Upper lobe of right lung (tissue), 1 donor: ENCODE measurements at regions not wholly inside any gene's neighbourhood (a gene's known extent, or its start where the extent isn't known, plus 50 kb on each side); places are given as distances from the start of the nearest gene placed in this dataset.

Experiments
- ATAC-seq: fragments of 200-7000 bp; cut with Tn5 transposase; one replicate; pipeline ENCODE4 v1.9.1; 2020; ENCODE audit warnings: mild to moderate bottlenecking, moderate library complexity
- DNase-seq: peaks from one replicate; pipeline ENCODE4 v3.0.0-alpha.2; 2020
- H3K27ac ChIP-seq: fragments of 200-600 bp; one replicate; pipeline ENCODE4 v1.8.0; 2022
- H3K27me3 ChIP-seq: fragments of 200-600 bp; one replicate; pipeline ENCODE4 v1.8.0; 2022; ENCODE audit warnings: mild to moderate bottlenecking
- H3K36me3 ChIP-seq: fragments of 200-600 bp; one replicate; pipeline ENCODE4 v1.8.0; 2022
- H3K4me1 ChIP-seq: fragments of 200-600 bp; one replicate; pipeline ENCODE4 v1.8.0; 2022
- H3K4me3 ChIP-seq: fragments of 200-600 bp; one replicate; pipeline ENCODE4 v1.8.0; 2022; ENCODE audit warnings: mild to moderate bottlenecking
- H3K9me3 ChIP-seq: fragments of 200-600 bp; one replicate; pipeline ENCODE4 v1.8.0; 2022
- intact Hi-C: fragments of 100-400 bp; cut with DNase I; formaldehyde crosslinking; loops from one replicate; pipeline ENCODE4 v1.11.0; 2022
- TF ChIP-seq, protein P1 (sequence below): fragments of 200-600 bp; IDR thresholded peaks from one replicate; pipeline ENCODE4 v1.8.0; 2022; ENCODE audit warnings: antibody characterized with exemption
- donor health status: DM: no; HTN: yes; CAD: no; lungs with severe emphysema.

DNA sequence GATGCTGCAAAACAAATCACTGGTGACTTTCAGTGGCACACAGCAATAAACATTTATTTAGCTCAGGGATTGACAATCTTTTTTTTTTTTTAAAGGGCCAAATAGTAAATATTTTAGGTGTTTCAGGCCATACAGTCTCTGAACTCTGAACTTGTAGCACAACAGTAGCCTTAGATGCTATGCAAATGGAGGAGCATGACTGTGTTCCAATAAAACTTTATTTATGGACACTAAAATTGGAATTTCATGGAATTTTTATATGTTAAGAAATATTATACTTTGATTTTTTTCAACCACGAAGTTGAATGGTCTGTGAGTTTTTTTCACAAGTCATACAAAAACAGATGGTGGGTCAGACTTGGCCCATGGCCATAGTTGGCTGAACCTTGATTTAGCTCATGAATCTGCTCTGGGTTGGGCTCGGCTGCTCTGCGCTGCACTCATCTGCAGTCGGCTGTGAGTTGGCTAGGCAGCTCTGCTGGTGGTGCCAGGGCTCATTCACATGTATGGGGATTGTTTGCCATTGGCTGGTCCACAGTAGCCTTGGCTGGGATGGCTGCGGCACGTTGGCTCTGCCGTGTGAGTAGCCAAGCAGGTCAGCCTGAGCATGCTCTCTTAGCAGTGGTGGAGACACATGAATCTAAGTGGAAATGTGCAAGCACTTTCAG is 231.7 kb upstream of the PGRMC2 start:
- DNase-seq (no peak), ATAC-seq (no peak)
- H3K4me3 ChIP-seq: no peak overlapping the region
- no peak overlapping the region for H3K27ac ChIP-seq
- TF ChIP-seq, protein P1, sequence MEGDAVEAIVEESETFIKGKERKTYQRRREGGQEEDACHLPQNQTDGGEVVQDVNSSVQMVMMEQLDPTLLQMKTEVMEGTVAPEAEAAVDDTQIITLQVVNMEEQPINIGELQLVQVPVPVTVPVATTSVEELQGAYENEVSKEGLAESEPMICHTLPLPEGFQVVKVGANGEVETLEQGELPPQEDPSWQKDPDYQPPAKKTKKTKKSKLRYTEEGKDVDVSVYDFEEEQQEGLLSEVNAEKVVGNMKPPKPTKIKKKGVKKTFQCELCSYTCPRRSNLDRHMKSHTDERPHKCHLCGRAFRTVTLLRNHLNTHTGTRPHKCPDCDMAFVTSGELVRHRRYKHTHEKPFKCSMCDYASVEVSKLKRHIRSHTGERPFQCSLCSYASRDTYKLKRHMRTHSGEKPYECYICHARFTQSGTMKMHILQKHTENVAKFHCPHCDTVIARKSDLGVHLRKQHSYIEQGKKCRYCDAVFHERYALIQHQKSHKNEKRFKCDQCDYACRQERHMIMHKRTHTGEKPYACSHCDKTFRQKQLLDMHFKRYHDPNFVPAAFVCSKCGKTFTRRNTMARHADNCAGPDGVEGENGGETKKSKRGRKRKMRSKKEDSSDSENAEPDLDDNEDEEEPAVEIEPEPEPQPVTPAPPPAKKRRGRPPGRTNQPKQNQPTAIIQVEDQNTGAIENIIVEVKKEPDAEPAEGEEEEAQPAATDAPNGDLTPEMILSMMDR: no peak
- H3K36me3 ChIP-seq: no peaks in the 10 kb centered on the region
- no peaks in the 10 kb centered on the region for H3K27me3 ChIP-seq
- H3K9me3 ChIP-seq: no peaks in the 10 kb centered on the region
- H3K4me1 ChIP-seq: peaks cover 16% of the 10 kb centered on the region
- intact Hi-C loops: no loop called here

DNA sequence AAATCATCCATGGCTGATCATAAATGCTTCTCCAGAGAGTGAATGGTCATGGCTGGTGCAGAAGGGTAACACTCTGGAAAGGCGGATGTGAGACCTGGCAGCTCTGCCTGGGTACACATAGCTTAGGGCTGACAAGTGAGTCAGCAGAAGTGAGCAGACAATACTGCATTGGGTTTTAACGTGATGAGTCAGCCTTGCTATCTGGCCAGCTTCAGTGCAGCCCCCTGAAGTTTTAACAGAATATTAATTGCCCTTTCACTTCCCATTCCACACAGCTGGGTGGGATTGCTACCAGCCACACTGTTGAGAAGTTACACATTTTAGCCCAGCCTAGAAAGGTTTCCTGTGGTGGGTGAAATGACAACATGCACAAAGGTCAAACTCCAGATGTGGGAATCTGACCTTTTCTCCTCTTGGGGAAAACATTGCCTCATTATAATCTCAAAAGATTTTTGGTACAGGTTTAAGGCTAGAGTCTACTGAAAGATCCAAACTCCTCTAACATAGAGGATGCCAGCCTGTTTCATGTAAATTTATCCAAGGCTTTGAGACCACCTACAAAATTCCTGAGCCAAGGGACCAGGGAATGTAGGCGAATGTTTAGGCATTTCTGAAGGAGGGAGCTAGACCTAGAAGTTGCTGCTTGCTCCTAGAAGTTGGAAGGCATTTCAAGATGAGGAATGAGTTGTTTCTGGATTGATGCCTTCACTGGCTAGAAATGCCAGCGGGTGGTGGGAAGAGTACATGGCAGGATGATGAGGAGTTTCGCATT is 230.3 kb upstream of the PGRMC2 start:
- no peak for DNase-seq
- H3K27me3 ChIP-seq: no peaks in the 10 kb centered on the region

DNA sequence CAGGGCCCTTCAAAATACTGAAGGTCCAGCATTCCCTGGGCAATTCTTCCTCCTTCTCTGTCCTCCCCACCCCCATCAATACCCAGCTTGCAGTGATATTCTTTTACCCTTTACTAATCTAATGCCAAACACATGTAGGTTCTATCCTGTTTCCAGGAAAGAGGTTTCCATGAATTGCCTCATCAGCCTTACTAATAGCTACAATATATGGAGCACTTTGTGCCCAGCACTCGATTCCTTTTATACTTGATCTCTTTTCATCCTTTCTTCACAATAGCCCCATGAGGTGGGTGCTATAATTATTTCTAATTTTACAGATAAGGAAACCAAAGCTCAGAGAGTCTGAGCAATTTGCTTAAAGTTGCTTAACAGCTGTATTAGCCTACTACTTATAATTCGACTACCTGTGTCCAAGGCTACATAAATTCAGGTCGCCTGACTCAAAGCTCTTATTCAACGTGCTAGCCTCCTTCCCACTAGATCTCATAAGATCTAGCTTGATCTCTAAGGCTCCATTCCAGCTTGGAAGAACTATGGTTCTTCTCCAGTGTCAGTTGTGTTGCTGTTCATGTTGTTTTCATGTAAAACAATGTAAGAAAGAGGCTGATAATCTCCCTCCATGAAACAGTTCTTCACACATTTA is 229.6 kb upstream of the PGRMC2 start:
- H3K4me3 ChIP-seq: no peak overlapping the region
- H3K9me3 ChIP-seq: no peaks in the 10 kb centered on the region
- TF ChIP-seq, protein P1: no peak
- no peaks in the 10 kb centered on the region for H3K27me3 ChIP-seq
- intact Hi-C loops: no loop called here
- no peak for DNase-seq
- H3K27ac ChIP-seq: peak overlapping the region; percentile 28
- ATAC-seq: no peak
- H3K36me3 ChIP-seq: no peaks in the 10 kb centered on the region
- H3K4me1 ChIP-seq: peaks cover 12% of the 10 kb centered on the region

More for the DNA sequence above, 230.3 kb upstream of the PGRMC2 start:
- peak; percentile 80 for ATAC-seq
- Histone ChIP-seq H3K4me1 (peaks cover 12% of the 10 kb centered on the region), H3K4me3 (no peak overlapping the region), H3K9me3 (no peaks in the 10 kb centered on the region), H3K27ac (peak overlapping the region; percentile 28), H3K36me3 (no peaks in the 10 kb centered on the region)
- TF ChIP-seq, protein P1: no peak
- intact Hi-C loops: no loop called here

DNA sequence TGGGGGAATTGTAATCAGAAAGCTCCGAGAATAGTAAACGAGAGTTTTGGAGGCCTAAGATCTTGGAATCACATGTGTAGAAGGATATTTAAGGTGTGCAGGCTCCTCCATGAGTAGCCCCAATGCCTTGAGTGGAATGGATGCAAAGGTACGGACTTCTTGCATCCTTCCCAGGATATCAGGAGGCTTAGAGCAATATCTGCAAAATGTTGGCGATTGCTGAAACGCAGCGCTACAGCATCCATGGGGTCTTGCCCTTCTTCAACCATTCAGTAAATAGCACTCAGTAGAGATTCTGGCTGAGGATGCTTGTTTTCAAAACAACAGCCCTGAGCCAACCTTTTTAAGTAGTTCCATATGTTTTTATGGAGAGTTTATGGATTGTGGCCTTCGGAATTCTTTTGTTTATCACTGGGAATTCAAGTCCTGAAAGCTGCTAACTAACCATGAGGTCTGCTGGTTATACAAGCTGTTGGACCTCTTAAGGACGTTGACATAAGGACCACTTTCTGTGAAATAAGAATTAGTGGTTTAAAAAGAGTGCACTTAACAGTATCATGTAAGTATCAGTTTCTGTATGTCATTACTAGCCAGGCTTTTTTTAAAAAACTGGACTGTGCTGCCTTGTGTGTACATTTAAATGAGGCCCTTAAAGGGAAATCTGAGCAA is 228.8 kb upstream of the PGRMC2 start:
- H3K4me1 ChIP-seq: peaks cover 12% of the 10 kb centered on the region
- DNase-seq (no peak), ATAC-seq (no peak)
- H3K27ac ChIP-seq: no peak overlapping the region
- intact Hi-C loops: no loop called here
- H3K9me3 ChIP-seq: no peaks in the 10 kb centered on the region
- H3K27me3 ChIP-seq: no peaks in the 10 kb centered on the region
- H3K4me3 ChIP-seq: no peak overlapping the region
- TF ChIP-seq, protein P1: no peak
- H3K36me3 ChIP-seq: no peaks in the 10 kb centered on the region

DNA sequence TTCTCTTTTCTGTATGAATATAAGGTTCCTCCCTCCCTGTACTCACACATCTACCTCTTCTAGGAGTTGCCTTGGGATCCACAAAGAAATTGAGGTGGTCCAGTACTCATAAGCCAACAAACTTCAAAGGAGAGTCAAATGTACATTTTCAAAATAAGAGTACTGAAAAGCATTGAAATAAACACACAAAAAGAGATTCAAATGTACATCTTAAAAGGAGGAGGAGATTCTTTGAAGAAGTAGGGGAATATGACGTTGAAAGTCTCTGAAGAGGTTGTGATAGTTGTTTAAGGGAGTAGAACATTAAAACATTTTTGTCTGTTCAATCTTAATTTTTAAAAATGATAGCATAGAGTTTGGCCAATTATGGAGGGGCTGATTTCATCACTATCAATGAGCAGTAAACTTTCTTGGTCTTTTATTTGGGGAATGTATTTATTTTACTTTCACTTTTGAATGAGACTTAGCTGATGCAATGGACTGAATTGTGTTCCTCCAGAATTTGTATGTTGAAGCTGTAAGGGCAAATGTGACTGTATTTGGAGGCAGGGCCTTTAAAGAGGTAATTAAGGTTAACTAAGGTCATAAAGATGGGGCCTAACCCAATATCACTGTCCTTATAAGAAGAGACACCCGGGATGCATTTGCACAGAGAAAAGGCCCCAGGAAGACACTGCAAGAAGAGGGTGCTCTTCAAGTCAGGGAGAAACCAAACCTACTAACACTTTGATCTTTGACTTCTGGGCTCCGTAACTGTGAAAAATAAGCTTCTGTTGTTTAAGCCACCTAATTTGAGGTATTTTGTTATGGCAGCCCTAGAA is 226.3 kb upstream of the PGRMC2 start:
- intact Hi-C loops: no loop called here

More for the DNA sequence above, 226.3 kb upstream of the PGRMC2 start:
- TF ChIP-seq, protein P1: no peak
- ATAC-seq: no peak
- DNase-seq: no peak
- no peaks in the 10 kb centered on the region for H3K36me3 ChIP-seq
- H3K9me3 ChIP-seq: no peaks in the 10 kb centered on the region
- H3K4me3 ChIP-seq: no peak overlapping the region
- no peaks in the 10 kb centered on the region for H3K27me3 ChIP-seq
- H3K4me1 ChIP-seq: peaks cover 12% of the 10 kb centered on the region
- H3K27ac ChIP-seq: no peak overlapping the region
